ENCODE measurements at regions not wholly inside any gene's neighbourhood (a gene's known extent, or its start where the extent isn't known, plus 50 kb on each side); places are given as distances from the start of the nearest gene placed in this dataset.

DNA sequence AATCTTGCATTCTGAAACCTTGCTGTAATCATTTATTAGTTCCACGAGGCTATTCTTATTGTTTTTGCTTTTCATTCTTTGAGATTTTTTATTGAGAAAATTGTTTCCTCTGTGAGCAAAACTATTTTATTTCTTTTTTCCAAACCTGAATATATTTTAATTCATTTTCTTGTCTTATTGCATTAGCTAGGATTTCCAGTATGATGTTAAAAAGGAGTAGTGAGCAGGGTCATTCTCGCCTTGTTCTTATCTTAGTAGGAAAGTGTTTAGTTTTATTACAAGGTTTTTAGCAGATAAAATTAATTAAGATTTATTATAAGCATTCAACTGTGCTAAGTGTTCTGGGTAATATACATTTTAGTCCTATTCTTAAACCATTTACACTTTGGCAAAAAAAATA lies 214.6 kb upstream of the KLF6 start:
- no peak for DNase-seq

GRCh38 chr10:3996697-3997096 lies 211.7 kb upstream of the KLF6 start:
- DNase-seq: no peak

- DNase-seq: no peak
These were observed 210.5 kb upstream of the KLF6 start for GRCh38 chr10:3995302-3996210.

GRCh38 chr10:3992382-3993178 lies 207.6 kb upstream of the KLF6 start:
- DNase-seq: no peak

GRCh38 chr10:3990307-3990706 lies 205.3 kb upstream of the KLF6 start:
- no peak for DNase-seq

- DNase-seq: no peak
These were observed 202.3 kb upstream of the KLF6 start for GRCh38 chr10:3987143-3987974.

DNA sequence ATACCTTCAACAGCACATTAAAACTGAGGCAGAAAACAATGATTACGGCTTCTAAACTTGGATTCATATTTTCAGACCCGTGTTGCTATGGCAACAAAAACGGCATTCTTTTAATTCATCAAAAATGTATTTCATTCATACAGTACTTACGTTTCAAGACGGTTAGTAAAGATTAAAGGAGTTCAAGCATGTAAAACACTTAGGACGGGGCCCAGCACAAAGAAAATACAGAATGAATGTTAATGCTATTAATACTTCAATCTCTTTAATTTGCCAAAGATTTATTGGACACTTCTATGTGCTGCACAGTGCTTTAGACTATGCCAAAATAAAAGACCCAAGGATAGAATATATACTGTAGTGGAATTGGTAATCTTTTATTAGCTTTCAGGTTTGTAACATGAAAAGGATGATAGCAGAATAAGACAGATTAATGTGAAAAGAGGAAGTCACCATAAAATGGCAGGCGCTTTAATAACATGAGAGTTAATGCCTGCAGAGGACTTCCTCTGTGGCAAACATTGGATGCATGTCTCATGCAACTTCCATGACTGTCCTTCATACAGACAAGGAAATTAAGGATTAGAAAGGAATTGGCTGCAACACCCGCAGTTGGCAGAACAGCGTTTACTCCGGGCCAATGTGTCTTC lies 201.6 kb upstream of the KLF6 start:
- DNase-seq: no peak

DNA sequence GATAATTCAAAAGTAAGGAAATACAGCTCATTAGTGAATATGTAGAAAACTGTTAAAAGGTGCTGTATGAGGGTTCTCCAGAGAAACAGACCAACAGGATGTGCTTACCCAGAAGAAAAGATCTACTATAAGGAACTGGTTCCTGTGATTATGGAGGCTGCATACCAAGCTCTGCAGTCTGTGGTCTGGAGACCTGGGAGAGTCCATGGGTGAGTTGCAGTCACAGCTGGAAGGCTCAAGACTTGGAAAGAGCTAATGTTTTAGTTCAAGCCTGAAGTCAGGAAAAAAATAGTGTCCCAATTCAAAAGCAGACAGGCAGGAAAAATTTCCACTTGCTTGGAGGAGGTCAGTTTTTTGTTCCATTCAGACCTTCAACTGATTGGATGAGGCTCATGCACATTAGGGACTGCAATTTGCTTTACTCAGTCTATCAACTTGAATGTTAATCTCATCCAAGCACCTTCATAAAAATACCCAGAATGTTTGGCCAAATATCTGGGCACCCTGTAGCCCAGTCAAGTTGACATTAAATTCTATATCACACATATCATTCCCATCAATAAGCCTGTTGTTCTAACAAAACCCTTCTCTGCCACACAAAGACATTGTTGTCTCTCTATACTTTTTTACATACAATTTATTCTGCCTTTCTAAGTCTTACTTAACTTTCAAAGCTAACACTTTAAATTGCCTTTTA lies 197.9 kb upstream of the KLF6 start:
- no peak for DNase-seq

GRCh38 chr10:3981300-3981699 lies 196.3 kb upstream of the KLF6 start:
- no peak for DNase-seq

DNA sequence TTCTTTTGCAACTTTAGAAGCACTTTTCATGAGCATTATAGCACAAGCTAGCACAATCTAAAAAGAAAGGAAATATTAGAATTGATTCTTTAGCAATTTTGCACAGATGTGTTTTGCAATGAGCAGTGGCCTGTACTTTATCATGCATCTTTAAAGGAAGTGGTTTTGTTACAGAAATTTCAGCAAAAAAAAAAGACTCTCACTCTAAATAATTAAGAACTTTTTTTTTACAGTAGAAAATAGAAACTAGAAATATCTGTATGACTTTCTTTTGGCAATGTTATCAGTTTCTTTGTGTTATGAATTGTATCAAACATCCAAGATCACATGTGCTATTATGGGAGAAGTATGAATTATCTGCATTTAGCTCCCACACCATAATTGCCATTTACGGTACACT lies 195.7 kb upstream of the KLF6 start:
- DNase-seq: no peak

- no peak for DNase-seq
These were observed 195.1 kb upstream of the KLF6 start for GRCh38 chr10:3980144-3980543.

DNA sequence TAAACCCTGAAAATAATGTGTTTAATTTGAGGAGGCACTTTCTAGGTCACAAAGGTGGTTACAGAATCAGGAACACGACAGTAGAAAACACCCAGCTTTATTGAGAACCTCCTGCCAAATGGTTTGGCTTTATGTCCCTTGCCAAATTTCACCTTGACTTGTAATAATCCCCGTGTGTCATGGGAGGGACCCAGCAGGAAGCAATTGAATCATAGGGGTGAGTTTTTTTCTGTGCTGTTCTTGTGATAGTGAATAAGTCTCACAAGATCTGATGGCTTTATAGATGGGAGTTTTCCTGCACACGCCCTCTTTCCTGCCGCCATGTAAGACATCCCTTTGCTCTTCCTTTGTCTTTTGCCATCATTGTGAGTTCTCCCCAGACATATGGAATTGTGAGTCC lies 193.8 kb upstream of the KLF6 start:
- DNase-seq: no peak

GRCh38 chr10:3978174-3978573 lies 193.2 kb upstream of the KLF6 start:
- DNase-seq: no peak

DNA sequence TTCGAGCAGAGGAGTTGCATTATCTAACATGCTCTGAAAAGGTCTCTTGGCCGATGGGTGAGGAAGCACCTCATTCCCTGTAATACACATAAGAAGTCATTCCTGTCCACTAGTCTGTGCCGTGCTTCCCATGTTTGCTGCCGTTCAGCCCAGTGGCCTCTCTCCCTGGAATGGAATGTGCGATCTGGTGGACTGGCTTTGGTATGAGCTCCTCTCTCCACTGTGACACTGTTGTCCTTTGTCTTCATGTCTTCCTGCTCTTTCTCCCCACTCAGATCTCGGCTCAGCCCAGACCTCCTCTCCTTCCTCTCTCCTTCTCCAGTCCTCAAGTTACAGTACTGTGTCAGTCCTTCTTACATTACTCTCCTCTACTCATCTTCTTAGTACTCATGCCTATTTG lies 192.8 kb upstream of the KLF6 start:
- DNase-seq: no peak

DNA sequence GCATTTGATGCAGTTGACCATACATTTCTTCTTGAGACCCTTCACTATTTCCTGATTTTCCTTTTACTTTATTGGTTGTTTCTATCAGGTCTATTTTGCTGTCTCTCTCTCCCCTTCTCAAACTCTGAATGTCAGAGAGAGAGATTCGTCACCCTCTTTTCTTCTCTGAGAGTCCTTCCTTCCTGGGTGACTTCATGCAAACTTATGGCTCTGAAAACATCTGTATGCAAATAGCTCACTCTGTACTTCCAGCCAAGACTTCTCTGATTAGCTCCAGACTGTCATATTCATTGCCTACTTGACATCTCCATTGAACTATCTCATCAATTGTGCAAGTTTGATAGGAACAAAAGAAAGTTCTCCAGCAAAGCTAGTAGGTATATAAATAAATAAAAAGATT lies 191.7 kb upstream of the KLF6 start:
- no peak for DNase-seq

DNA sequence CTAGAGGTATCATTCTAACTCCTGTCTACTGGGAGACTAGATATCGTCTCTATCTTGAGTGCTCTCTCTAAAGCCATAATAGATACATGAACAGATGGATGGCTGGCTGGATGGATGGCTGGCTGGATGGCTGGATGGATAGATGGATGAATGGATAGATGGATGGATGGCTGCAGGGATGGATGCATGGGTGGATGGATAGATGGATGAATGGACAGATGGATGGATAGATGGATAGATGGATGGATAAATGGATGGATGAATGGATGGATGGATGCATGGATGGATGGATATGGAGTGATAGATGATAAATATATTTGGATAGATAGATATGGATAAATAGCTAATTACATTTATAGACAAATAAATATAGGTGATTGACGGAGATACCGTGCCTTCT lies 191.2 kb upstream of the KLF6 start:
- DNase-seq: no peak

GRCh38 chr10:3975016-3975415 lies 190.0 kb upstream of the KLF6 start:
- no peak for DNase-seq

- no peak for DNase-seq
These were observed 187.7 kb upstream of the KLF6 start for GRCh38 chr10:3972460-3973301.

DNA sequence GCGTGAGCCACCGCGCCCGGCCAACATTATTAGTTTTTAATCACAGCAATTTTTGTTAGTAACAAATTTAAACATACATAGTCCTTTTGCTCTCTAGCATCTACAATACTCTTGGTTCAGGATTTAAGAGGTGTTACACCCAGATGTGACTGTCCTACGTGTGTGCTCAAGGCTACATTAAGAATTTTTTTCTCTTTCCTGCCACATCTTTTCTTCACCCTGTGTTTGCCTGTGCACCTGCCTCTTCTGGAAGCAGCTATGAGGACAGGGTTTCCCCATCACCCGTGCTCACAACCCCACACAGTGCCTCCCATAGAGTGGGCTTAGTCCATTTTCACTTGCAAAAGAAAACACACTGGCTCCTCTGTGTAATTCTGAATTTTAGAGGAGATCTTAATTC lies 186.7 kb upstream of the KLF6 start:
- DNase-seq: no peak

GRCh38 chr10:3969876-3970666 lies 185.1 kb upstream of the KLF6 start:
- DNase-seq: no peak

Data from stimulated activated CD4-positive, alpha-beta T cell treated with anti-CD3 and anti-CD28 coated beads, Interleukin-12 subunit alpha, Interleukin-12 subunit beta, amount 100 ng/mL, for 4 hours (primary cell).